Karpas-422 (cell line): ENCODE measurements at regions not wholly inside any gene's neighbourhood (a gene's known extent, or its start where the extent isn't known, plus 50 kb on each side); places are given as distances from the start of the nearest gene placed in this dataset.

Experiments
- DNase-seq: peaks from one replicate; pipeline ENCODE4 v3.0.0-alpha.2; 2015
- H2AFZ ChIP-seq: fragments of 200-600 bp; sonication (generic); 2 replicates; pipeline ENCODE4 v1.6.1; 2014; ENCODE audit warnings: antibody characterized with exemption, low read length, mixed read lengths
- H3K27ac ChIP-seq: fragments of 200-600 bp; sonication (generic); 2 replicates; pipeline ENCODE4 v1.5.1; 2014; ENCODE audit warnings: mild to moderate bottlenecking, low read length, moderate library complexity
- H3K27me3 ChIP-seq: fragments of 200-600 bp; sonication (generic); 2 replicates; pipeline ENCODE4 v1.6.1; 2014; ENCODE audit warnings: low read length, mixed read lengths
- H3K36me3 ChIP-seq: fragments of 200-600 bp; sonication (generic); 2 replicates; pipeline ENCODE4 v1.6.1; 2014; ENCODE audit warnings: low read length, mixed read lengths; ENCODE audit not compliant: insufficient read depth
- H3K4me1 ChIP-seq: fragments of 200-600 bp; sonication (generic); 2 replicates; pipeline ENCODE4 v1.6.1; 2014; ENCODE audit warnings: mild to moderate bottlenecking, low read length, mixed read lengths
- H3K4me2 ChIP-seq: fragments of 200-600 bp; sonication (generic); 2 replicates; pipeline ENCODE4 v1.6.1; 2014; ENCODE audit warnings: low read length, low read depth, mild to moderate bottlenecking; ENCODE audit not compliant: poor library complexity, severe bottlenecking
- H3K4me3 ChIP-seq: fragments of 200-600 bp; sonication (generic); 2 replicates; pipeline ENCODE4 v1.5.1; 2014; ENCODE audit warnings: mild to moderate bottlenecking, antibody characterized with exemption, low read length, mixed read lengths
- H3K79me2 ChIP-seq: fragments of 200-600 bp; sonication (generic); 2 replicates; pipeline ENCODE4 v1.6.1; 2014; ENCODE audit warnings: mild to moderate bottlenecking, low read length, mixed read lengths
- H3K9ac ChIP-seq: fragments of 200-600 bp; sonication (generic); 2 replicates; pipeline ENCODE4 v1.6.0; 2014; ENCODE audit warnings: low read length
- H3K9me2 ChIP-seq: fragments of 200-600 bp; sonication (generic), shearing (Covaris generic); replicated peaks from 2 replicates; pipeline ENCODE4 v1.6.0; 2014; ENCODE audit warnings: mild to moderate bottlenecking, low read length, moderate library complexity; ENCODE audit not compliant: insufficient read depth
- H3K9me3 ChIP-seq: fragments of 300-700, 200-600 bp; sonication (generic); 2 replicates; pipeline ENCODE4 v1.6.1; 2014; ENCODE audit warnings: low read length, mixed read lengths
- H4K20me1 ChIP-seq: fragments of 200-600 bp; sonication (generic); 2 replicates; pipeline ENCODE4 v1.6.1; 2014; ENCODE audit warnings: mild to moderate bottlenecking, antibody characterized with exemption, low read length, low read depth; ENCODE audit not compliant: insufficient read depth

DNA sequence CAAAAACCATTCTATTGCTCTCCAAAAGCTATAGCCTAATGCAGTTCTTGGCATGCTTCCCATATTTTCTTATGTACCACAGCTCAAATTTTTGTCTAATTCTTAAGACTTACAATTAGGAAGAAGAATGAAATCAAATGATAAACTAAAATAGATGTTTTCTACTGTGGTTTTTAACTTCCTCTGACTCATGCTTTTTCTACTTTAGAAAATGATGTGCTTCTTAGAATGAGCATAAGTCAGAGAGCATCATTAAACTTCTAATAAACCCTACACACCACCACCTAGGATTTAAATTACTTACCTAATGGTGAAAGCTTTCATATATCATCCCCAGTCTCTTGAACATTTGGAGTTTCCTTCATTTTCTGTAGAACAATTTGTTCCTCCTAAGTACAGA lies 217.0 kb upstream of the NDST3 start:
- no peak overlapping the region for H3K27ac ChIP-seq
- no peaks in the 10 kb centered on the region for H4K20me1 ChIP-seq
- H3K27me3 ChIP-seq = no peaks in the 10 kb centered on the region
- H3K9me3 ChIP-seq = no peaks in the 10 kb centered on the region; the same call in 1 of the 2 replicates
- no peaks in the 10 kb centered on the region for H3K36me3 ChIP-seq
- H2AFZ ChIP-seq = no peak overlapping the region
- H3K4me2 ChIP-seq = no peak overlapping the region
- no peak for DNase-seq
- no peaks in the 10 kb centered on the region for H3K9me2 ChIP-seq
- H3K4me1 ChIP-seq = no peaks in the 10 kb centered on the region
- no peak overlapping the region for H3K4me3 ChIP-seq
- no peaks in the 10 kb centered on the region for H3K79me2 ChIP-seq
- no peak overlapping the region for H3K9ac ChIP-seq

DNA sequence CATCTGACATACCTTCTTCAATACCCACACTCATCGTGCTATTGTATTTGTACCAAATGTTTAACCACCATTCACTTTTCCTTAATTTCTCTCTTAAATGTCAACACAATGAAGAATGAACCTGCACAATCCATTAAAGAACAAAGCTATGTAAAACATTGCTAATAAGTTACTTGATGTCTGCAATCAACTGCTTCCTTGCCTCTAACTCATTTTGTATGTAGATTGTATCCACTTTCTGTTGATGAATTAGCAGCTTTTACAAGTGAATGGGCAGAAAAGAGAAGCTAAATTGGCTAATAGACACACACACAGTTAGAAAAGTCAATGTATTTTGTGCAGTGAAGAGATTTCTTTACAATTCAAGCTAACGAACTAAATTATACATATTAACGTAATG lies 212.5 kb upstream of the NDST3 start:
- Histone ChIP-seq H3K9ac (no peak overlapping the region), H3K79me2 (no peaks in the 10 kb centered on the region), H3K9me3 (no peaks in the 10 kb centered on the region; the same call in 1 of the 2 replicates), H4K20me1 (no peaks in the 10 kb centered on the region), H3K4me3 (no peak overlapping the region), H3K27ac (no peak overlapping the region), H3K4me1 (no peaks in the 10 kb centered on the region), H2AFZ (no peak overlapping the region), H3K9me2 (no peaks in the 10 kb centered on the region), H3K27me3 (no peaks in the 10 kb centered on the region), H3K4me2 (no peak overlapping the region), H3K36me3 (no peaks in the 10 kb centered on the region)
- DNase-seq = no peak

- Histone ChIP-seq H3K27me3 (no peaks in the 10 kb centered on the region), H3K27ac (no peak overlapping the region), H3K9me3 (no peaks in the 10 kb centered on the region; the same call in 1 of the 2 replicates), H3K9me2 (no peaks in the 10 kb centered on the region), H3K4me3 (no peak overlapping the region), H3K4me2 (no peak overlapping the region), H2AFZ (no peak overlapping the region), H3K9ac (no peak overlapping the region), H3K79me2 (no peaks in the 10 kb centered on the region), H3K4me1 (no peaks in the 10 kb centered on the region), H4K20me1 (no peaks in the 10 kb centered on the region), H3K36me3 (no peaks in the 10 kb centered on the region)
- no peak for DNase-seq
These were observed 210.9 kb upstream of the NDST3 start for GRCh38 chr4:117823388-117823787.

- no peak for DNase-seq
- H3K4me2 ChIP-seq = no peak overlapping the region
- no peak overlapping the region for H2AFZ ChIP-seq
- H3K9me3 ChIP-seq = no peaks in the 10 kb centered on the region; the same call in 1 of the 2 replicates
- no peak overlapping the region for H3K4me3 ChIP-seq
- no peaks in the 10 kb centered on the region for H3K4me1 ChIP-seq
- H3K36me3 ChIP-seq = no peaks in the 10 kb centered on the region
- H4K20me1 ChIP-seq = no peaks in the 10 kb centered on the region
- H3K27me3 ChIP-seq = no peaks in the 10 kb centered on the region
- no peaks in the 10 kb centered on the region for H3K9me2 ChIP-seq
- H3K27ac ChIP-seq = no peak overlapping the region
- H3K79me2 ChIP-seq = no peaks in the 10 kb centered on the region
- H3K9ac ChIP-seq = no peak overlapping the region
These were observed 208.7 kb upstream of the NDST3 start for GRCh38 chr4:117825600-117825999.

GRCh38 chr4:117831060-117831683 lies 203.1 kb upstream of the NDST3 start:
- Histone ChIP-seq H3K9me2 (no peaks in the 10 kb centered on the region), H3K9me3 (no peaks in the 10 kb centered on the region), H3K4me1 (no peaks in the 10 kb centered on the region), H3K36me3 (no peaks in the 10 kb centered on the region), H3K27me3 (no peaks in the 10 kb centered on the region), H2AFZ (no peak overlapping the region), H3K4me3 (no peak overlapping the region), H3K4me2 (no peak overlapping the region), H4K20me1 (no peaks in the 10 kb centered on the region), H3K79me2 (no peaks in the 10 kb centered on the region), H3K9ac (no peak overlapping the region), H3K27ac (no peak overlapping the region)
- DNase-seq = no peak

DNA sequence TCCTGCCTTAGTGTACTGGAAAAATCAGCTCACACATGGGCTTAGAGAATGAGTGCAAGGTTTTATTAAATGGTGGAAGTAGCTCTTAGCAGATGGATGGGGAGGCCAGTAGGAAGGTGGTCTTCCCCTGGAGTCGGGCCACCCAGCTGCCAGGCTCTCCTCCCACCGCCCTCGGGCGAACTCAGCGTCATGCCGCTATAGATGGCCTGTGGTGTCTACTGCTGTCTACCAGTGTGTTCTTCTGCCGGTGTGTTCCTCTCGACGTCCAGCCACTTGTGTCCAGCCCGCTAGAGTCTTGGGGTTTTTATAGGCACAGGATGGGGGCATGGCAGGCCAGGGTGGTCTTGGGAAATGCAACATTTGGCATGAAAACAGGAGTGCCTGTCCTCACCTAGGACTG lies 198.7 kb upstream of the NDST3 start:
- Histone ChIP-seq H3K9me3 (no peaks in the 10 kb centered on the region), H3K4me3 (no peak overlapping the region), H2AFZ (no peak overlapping the region), H3K36me3 (no peaks in the 10 kb centered on the region), H3K4me2 (no peak overlapping the region), H3K9ac (no peak overlapping the region), H3K27ac (no peak overlapping the region), H3K9me2 (no peaks in the 10 kb centered on the region), H4K20me1 (no peaks in the 10 kb centered on the region), H3K79me2 (no peaks in the 10 kb centered on the region), H3K27me3 (no peaks in the 10 kb centered on the region), H3K4me1 (no peaks in the 10 kb centered on the region)
- no peak for DNase-seq

GRCh38 chr4:117844594-117844993 lies 189.7 kb upstream of the NDST3 start:
- Histone ChIP-seq H3K9me2 (no peaks in the 10 kb centered on the region), H3K27ac (no peak overlapping the region), H2AFZ (no peak overlapping the region), H4K20me1 (no peaks in the 10 kb centered on the region), H3K4me2 (no peak overlapping the region), H3K79me2 (no peaks in the 10 kb centered on the region), H3K4me3 (no peak overlapping the region), H3K36me3 (no peaks in the 10 kb centered on the region), H3K9ac (no peak overlapping the region), H3K27me3 (no peaks in the 10 kb centered on the region), H3K4me1 (no peaks in the 10 kb centered on the region), H3K9me3 (no peaks in the 10 kb centered on the region; the same call in 1 of the 2 replicates)
- DNase-seq = no peak

DNA sequence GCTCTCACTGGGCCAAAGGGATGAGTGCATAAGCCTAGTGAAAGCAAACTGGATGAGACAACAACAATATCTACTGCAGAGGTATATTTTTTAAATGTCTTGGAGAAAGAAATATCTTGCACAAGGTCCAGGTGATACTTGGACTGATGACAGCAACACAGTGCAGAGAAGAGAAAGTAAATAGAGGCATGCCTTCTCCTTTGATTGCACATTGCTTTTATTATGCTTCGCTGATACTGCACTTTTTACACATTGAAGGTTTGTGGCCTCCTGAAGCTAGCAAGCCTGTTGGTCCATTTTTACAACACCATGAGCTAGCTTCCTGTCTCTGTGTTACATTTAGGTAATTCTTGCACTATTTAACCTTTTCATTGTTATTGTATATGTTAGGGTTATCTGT lies 189.0 kb upstream of the NDST3 start:
- no peak for DNase-seq
- Histone ChIP-seq H3K27me3 (no peaks in the 10 kb centered on the region), H3K4me2 (no peak overlapping the region), H2AFZ (no peak overlapping the region), H3K36me3 (no peaks in the 10 kb centered on the region), H3K9ac (no peak overlapping the region), H3K4me3 (no peak overlapping the region), H3K9me2 (no peaks in the 10 kb centered on the region), H4K20me1 (no peaks in the 10 kb centered on the region), H3K79me2 (no peaks in the 10 kb centered on the region), H3K4me1 (no peaks in the 10 kb centered on the region), H3K27ac (no peak overlapping the region), H3K9me3 (peaks cover 4% of the 10 kb centered on the region; the same call in 1 of the 2 replicates)
